NCI-H1105 (cell line): ENCODE measurements at regions not wholly inside any gene's neighbourhood (a gene's known extent, or its start where the extent isn't known, plus 50 kb on each side); places are given as distances from the start of the nearest gene placed in this dataset.

Experiments used
- DNase-seq: peaks from one replicate; lab custom pipeline; 2025; lab: John Stamatoyannopoulos, UW

- no peak for DNase-seq
Observed at GRCh38 chr14:87049950-87050349, 943.0 kb downstream of the GALC start.

- DNase-seq, result no peak
Observed at GRCh38 chr14:87046960-87047359, 946.0 kb downstream of the GALC start.

- DNase-seq, result no peak
Observed at GRCh38 chr14:87045956-87046355, 947.0 kb downstream of the GALC start.

GRCh38 chr14:87045246-87045645, 947.7 kb downstream of the GALC start:
- no peak for DNase-seq

GRCh38 chr14:87044807-87045206, 948.2 kb downstream of the GALC start:
- DNase-seq, result no peak

GRCh38 chr14:87043667-87044200, 949.2 kb downstream of the GALC start:
- no peak for DNase-seq

GRCh38 chr14:87042354-87042753, 950.6 kb downstream of the GALC start:
- DNase-seq, result no peak

- no peak for DNase-seq
Observed at GRCh38 chr14:87041290-87042020, 951.5 kb downstream of the GALC start.

GRCh38 chr14:87034680-87035079, 958.3 kb downstream of the GALC start:
- DNase-seq, result no peak

- no peak for DNase-seq
Observed at GRCh38 chr14:87030197-87030596, 962.8 kb downstream of the GALC start.

GRCh38 chr14:87020106-87020505, 972.9 kb downstream of the GALC start:
- DNase-seq, result peak; percentile 31

- DNase-seq, result no peak
Observed at GRCh38 chr14:87018294-87018693, 974.7 kb downstream of the GALC start.

- DNase-seq, result no peak
Observed at GRCh38 chr14:87017335-87017734, 975.6 kb downstream of the GALC start.

- DNase-seq, result no peak
Observed at GRCh38 chr14:87014856-87015255, 978.1 kb downstream of the GALC start.

GRCh38 chr14:87013583-87013982, 979.4 kb downstream of the GALC start:
- DNase-seq, result no peak

- DNase-seq, result no peak
Observed at GRCh38 chr14:87008965-87009364, 984.0 kb downstream of the GALC start.

- DNase-seq, result no peak
Observed at GRCh38 chr14:87005280-87005679, 987.7 kb downstream of the GALC start.

GRCh38 chr14:87002776-87003175, 990.2 kb downstream of the GALC start:
- no peak for DNase-seq

- DNase-seq, result no peak
Observed at GRCh38 chr14:87001333-87001732, 991.6 kb downstream of the GALC start.

GRCh38 chr14:87000081-87000480, 992.9 kb downstream of the GALC start:
- DNase-seq, result no peak

GRCh38 chr14:86999036-86999435, 993.9 kb downstream of the GALC start:
- no peak for DNase-seq

- no peak for DNase-seq
Observed at GRCh38 chr14:86997271-86997670, 995.7 kb downstream of the GALC start.

- DNase-seq, result no peak
Observed at GRCh38 chr14:86990396-86990795, 1002.6 kb downstream of the GALC start.

GRCh38 chr14:86989285-86989684, 1003.7 kb downstream of the GALC start:
- no peak for DNase-seq
